HCT116 (cell line): ENCODE measurements at regions not wholly inside any gene's neighbourhood (a gene's known extent, or its start where the extent isn't known, plus 50 kb on each side); places are given as distances from the start of the nearest gene placed in this dataset.

ENCODE experiments used
- CEBPB ChIP-seq: IDR thresholded peaks from 2 replicates; pipeline ENCODE4 v1.6.1; 2012; ENCODE audit warnings: low read depth
- CTCF ChIP-seq, 3 experiments: fragments of 200-600 bp in 1 of 3; sonication (generic) in 1 of 3; IDR thresholded peaks in 2 of 3; conservative IDR thresholded peaks in 1 of 3; 2 replicates each; pipeline ENCODE4 v1.5.1; 2012 to 2017; ENCODE audit warnings: low read depth in 2 of 3, low read length in 2 of 3, antibody characterized with exemption in 1 of 3, borderline replicate concordance in 1 of 3, control low read depth in 1 of 3, mild to moderate bottlenecking in 1 of 3, mixed read lengths in 1 of 3, mixed run types in 1 of 3, moderate library complexity in 1 of 3; ENCODE audit not compliant: insufficient read depth in 1 of 3
- ELF1 ChIP-seq: IDR thresholded peaks from 2 replicates; pipeline ENCODE4 v1.6.1; 2012; ENCODE audit warnings: low read depth, borderline replicate concordance
- JUND ChIP-seq: IDR thresholded peaks from 2 replicates; pipeline ENCODE4 v1.6.1; 2012
- SRF ChIP-seq: IDR thresholded peaks from 2 replicates; pipeline ENCODE4 v1.6.1; 2012; ENCODE audit warnings: low read depth
- YY1 ChIP-seq: IDR thresholded peaks from 2 replicates; pipeline ENCODE4 v1.6.1; 2011; ENCODE audit warnings: low read length, low read depth, moderate library complexity, mild to moderate bottlenecking; ENCODE audit not compliant: insufficient replicate concordance; ENCODE audit errors: extremely low read depth

- no peak for TF ChIP-seq CTCF (IDR thresholded peaks at IDR 0.05 in 2 of 3, conservative IDR thresholded peaks at IDR 0.05 in 1 of 3; ENCODE audit: borderline replicate concordance in 1 of 3, insufficient read depth in 1 of 3, low read depth in 2 of 3, low read length in 2 of 3)
- TF ChIP-seq JUND = no peak
- no peak for TF ChIP-seq CEBPB
- no peak for TF ChIP-seq YY1
- TF ChIP-seq SRF = no peak
- TF ChIP-seq ELF1 = no peak
These were observed 728.8 kb upstream of the LMO3 start for GRCh38 chr12:17334784-17335183.
